Panc1 (cell line): ENCODE measurements at regions not wholly inside any gene's neighbourhood (a gene's known extent, or its start where the extent isn't known, plus 50 kb on each side); places are given as distances from the start of the nearest gene placed in this dataset.

Experiments
- ATAC-seq: fragments of 200-7000 bp; cut with Tn5 transposase; 2 replicates; pipeline ENCODE4 v1.9.1; 2020; ENCODE audit warnings: mild to moderate bottlenecking, moderate library complexity
- BruUV-seq: library from RNA; stranded (reverse); fragments of 400-500 nt; replicated peaks from 2 replicates; lab custom pipeline; 2021; lab: Mats Ljungman, UMichigan
- CTCF ChIA-PET: fragments of 300-600 bp; sonication (Branson Sonifier 250); formaldehyde crosslinking; loops from one replicate; lab custom pipeline; 2022; ENCODE audit warnings: antibody characterized with exemption; lab: Charles Lee
- POLR2A ChIA-PET: fragments of 300-600 bp; sonication (Branson Sonifier 250); formaldehyde crosslinking; loops from one replicate; lab custom pipeline; 2022; ENCODE audit warnings: antibody characterized with exemption; lab: Charles Lee
- DNase-seq: peaks from one replicate; pipeline ENCODE4 v3.0.0-alpha.2; 2010; ENCODE audit warnings: low read depth, low spot score
- H3K27ac ChIP-seq: 2 replicates; pipeline ENCODE4 v1.5.1; 2011; ENCODE audit warnings: mild to moderate bottlenecking, low read length, inconsistent platforms
- H3K27me3 ChIP-seq: fragments of 200-500 bp; sonication (Bioruptor generic); 2 replicates; pipeline ENCODE4 v1.6.0; 2014; ENCODE audit warnings: low read length, inconsistent platforms; ENCODE audit not compliant: control insufficient read depth, insufficient read depth
- H3K36me3 ChIP-seq: fragments of 200-500 bp; sonication (Bioruptor generic); 2 replicates; pipeline ENCODE4 v1.5.1; 2014; ENCODE audit warnings: inconsistent platforms, mild to moderate bottlenecking, low read length, moderate library complexity; ENCODE audit not compliant: control insufficient read depth, insufficient read depth
- H3K4me1 ChIP-seq: 2 replicates; pipeline ENCODE4 v1.5.1; 2011; ENCODE audit warnings: inconsistent platforms, mild to moderate bottlenecking, low read length, moderate library complexity; ENCODE audit not compliant: control insufficient read depth, insufficient read depth
- H3K4me3 ChIP-seq, 2 experiments: 2 replicates each; pipeline ENCODE4 v1.5.1; 2011 to 2012; ENCODE audit warnings: low read depth in 2 of 2, low read length in 2 of 2, mild to moderate bottlenecking in 2 of 2, inconsistent platforms in 1 of 2, moderate library complexity in 1 of 2
- H3K9me3 ChIP-seq: fragments of 200-500 bp; sonication (Bioruptor generic); 2 replicates; pipeline ENCODE4 v1.5.1; 2014; ENCODE audit warnings: low read depth, mild to moderate bottlenecking, inconsistent platforms, low read length, moderate library complexity; ENCODE audit not compliant: control insufficient read depth, insufficient read depth
- CTCF ChIP-seq: fragments of 450-650 bp; IDR thresholded peaks from 2 replicates; pipeline ENCODE4 v1.5.1; 2017; ENCODE audit warnings: mild to moderate bottlenecking
- POLR2AphosphoS5 ChIP-seq: IDR thresholded peaks from 2 replicates; pipeline ENCODE4 v1.6.1; 2012; ENCODE audit warnings: mild to moderate bottlenecking, low read depth, low read length, moderate library complexity
- REST ChIP-seq, 2 experiments: IDR thresholded peaks; 2 replicates each; pipeline ENCODE4 v1.6.1; 2011 to 2012; ENCODE audit warnings: low read depth in 2 of 2, control low read depth in 1 of 2, low read length in 1 of 2, mild to moderate bottlenecking in 1 of 2, moderate library complexity in 1 of 2; ENCODE audit not compliant: insufficient read depth in 1 of 2
- SIN3A ChIP-seq: IDR thresholded peaks from 2 replicates; pipeline ENCODE4 v1.6.1; 2012; ENCODE audit warnings: low read depth, mild to moderate bottlenecking, low read length, moderate library complexity, borderline replicate concordance; ENCODE audit not compliant: insufficient read depth
- TCF7L2 ChIP-seq: IDR thresholded peaks from 2 replicates; pipeline ENCODE4 v1.6.1; 2011; ENCODE audit warnings: mild to moderate bottlenecking, low read depth, low read length, inconsistent platforms
- in situ Hi-C: cut with HindIII; loops from 2 replicates; pipeline ENCODE4 v1.10.0; 2016; ENCODE audit warnings: low sequenced_read_pairs, low pct_unique_long_range_greater_than_20kb
- intact Hi-C: fragments of 100-400 bp; cut with micrococcal nuclease; formaldehyde crosslinking; loops from one replicate; pipeline ENCODE4 v1.10.0; 2022; ENCODE audit not compliant: unreplicated experiment

- TF ChIP-seq TCF7L2 (no peak), CTCF (no peak), REST (IDR thresholded peaks at IDR 0.05; ENCODE audit: insufficient read depth in 1 of 2, low read depth in 2 of 2, low read length in 1 of 2) (no peak), SIN3A (no peak), POLR2AphosphoS5 (no peak)
- Histone ChIP-seq H3K27me3 (no peaks in the 10 kb centered on the region), H3K4me3 (no peak overlapping the region), H3K9me3 (no peaks in the 10 kb centered on the region), H3K27ac (no peak overlapping the region), H3K4me1 (no peaks in the 10 kb centered on the region), H3K36me3 (no peaks in the 10 kb centered on the region)
- no peak for DNase-seq
- POLR2A ChIA-PET = interaction anchor here (0.6 kb wide), 1 partner anchor 9 kb away, joined by 4 read pairs; no protein-coding TSS in a partner anchor
- in situ Hi-C loops = no loop called here
- BruUV-seq = no TSS peak
- no peak for ATAC-seq
- intact Hi-C loops = no loop called here
- CTCF ChIA-PET = no interaction called here
Observed at GRCh38 chr1:233782937-233783586, 121.4 kb upstream of the SLC35F3 start.

- intact Hi-C loops = no loop called here
- Histone ChIP-seq H3K9me3 (no peaks in the 10 kb centered on the region), H3K27me3 (peaks cover 3% of the 10 kb centered on the region; the same call in 1 of the 2 replicates), H3K36me3 (no peaks in the 10 kb centered on the region), H3K4me3 (no peak overlapping the region), H3K4me1 (no peaks in the 10 kb centered on the region), H3K27ac (no peak overlapping the region)
- CTCF ChIA-PET = no interaction called here
- BruUV-seq = no TSS peak
- no peak for TF ChIP-seq CTCF
- no peak for TF ChIP-seq POLR2AphosphoS5
- TF ChIP-seq REST (IDR thresholded peaks at IDR 0.05; ENCODE audit: insufficient read depth in 1 of 2, low read depth in 2 of 2, low read length in 1 of 2) = no peak
- TF ChIP-seq TCF7L2 = no peak
- no peak for TF ChIP-seq SIN3A
- in situ Hi-C loops = no loop called here
- DNase-seq = no peak
- POLR2A ChIA-PET = interaction anchor here (0.6 kb wide), 1 partner anchor 75 kb away, joined by 3 read pairs; no protein-coding TSS in a partner anchor
- ATAC-seq = no peak
Observed at GRCh38 chr1:233787599-233787998, 116.9 kb upstream of the SLC35F3 start.
